ENCODE measurements at regions not wholly inside any gene's neighbourhood (a gene's known extent, or its start where the extent isn't known, plus 50 kb on each side); places are given as distances from the start of the nearest gene placed in this dataset.
A peak's percentile ranks its signal among the peaks of the same experiment; 100 is the strongest.

DNA sequence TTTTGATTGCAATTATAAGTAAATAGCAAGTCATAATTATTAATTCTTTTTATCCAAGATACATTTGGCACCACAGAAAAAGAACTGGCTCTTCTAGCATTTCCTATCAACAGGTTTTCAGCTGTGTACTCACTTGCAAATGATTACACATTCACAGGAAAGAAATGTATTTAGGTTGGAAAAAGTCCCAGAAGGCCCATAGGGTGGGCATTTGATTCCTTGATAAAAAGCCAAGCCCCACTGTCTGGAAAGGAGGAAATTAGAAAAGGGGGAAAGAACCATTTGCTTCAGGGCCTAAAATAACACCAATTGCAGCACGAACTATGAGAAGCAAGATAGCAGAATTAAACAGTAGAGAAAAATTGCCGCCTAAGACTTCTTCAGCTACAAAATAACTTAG lies 80.8 kb upstream of the COL1A2 start:
- Histone ChIP-seq H3K9ac (ENCODE audit: low read depth, low read length) (no peak overlapping the region), H3K9me1 (ENCODE audit: insufficient read depth, low read length) (no peaks in the 10 kb centered on the region), H2BK120ac (ENCODE audit: low read depth, low read length) (no peak overlapping the region; the same call in 1 of the 2 replicates), H4K91ac (ENCODE audit: insufficient read depth, low read depth, low read length) (no peak overlapping the region), H2AK5ac (ENCODE audit: low read depth, low read length) (no peak overlapping the region), H2AK9ac (replicated peaks; ENCODE audit: low read depth, low read length, poor library complexity) (no peak overlapping the region), H3K18ac (ENCODE audit: low read depth, low read length) (no peak overlapping the region), H4K8ac (ENCODE audit: low read depth in 2 of 2, low read length in 2 of 2) (no peak overlapping the region), H3K4me3 (ENCODE audit: insufficient read depth, low read depth, low read length) (no peak overlapping the region), H2BK15ac (ENCODE audit: low read depth, low read length) (no peak overlapping the region), H2AFZ (replicated peaks; ENCODE audit: low read length, poor library complexity) (no peak overlapping the region), H3K56ac (ENCODE audit: extremely low read depth, insufficient read depth, low read length) (no peak overlapping the region), H2BK5ac (ENCODE audit: low read depth, low read length, poor library complexity, severe bottlenecking) (peak overlapping the region; percentile 31), H3K36me3 (ENCODE audit: control insufficient read depth, insufficient read depth, low read length) (no peaks in the 10 kb centered on the region), H3K4me2 (ENCODE audit: low read depth, low read length) (no peak overlapping the region), H3K9me3 (ENCODE audit: control insufficient read depth, insufficient read depth, low read length) (no peaks in the 10 kb centered on the region), H3K4me1 (ENCODE audit: control insufficient read depth, insufficient read depth, low read length) (peaks cover 3% of the 10 kb centered on the region), H3K27ac (ENCODE audit: insufficient read depth, low read length) (no peak overlapping the region), H3K4ac (ENCODE audit: low read depth, low read length) (no peak overlapping the region), H2BK20ac (ENCODE audit: low read depth, low read length) (no peak overlapping the region), H3K79me1 (ENCODE audit: low read depth in 1 of 2, low read length in 2 of 2) (no peaks in the 10 kb centered on the region), H3K14ac (replicated peaks; ENCODE audit: low read depth, low read length) (no peak overlapping the region), H3K23ac (ENCODE audit: low read depth, low read length) (no peak overlapping the region), H4K20me1 (ENCODE audit: insufficient read depth, low read length) (no peaks in the 10 kb centered on the region), H3K27me3 (ENCODE audit: control insufficient read depth, insufficient read depth, low read length) (no peaks in the 10 kb centered on the region), H4K5ac (ENCODE audit: low read depth, low read length) (no peak overlapping the region)
- in situ Hi-C loops (cut with MboI; ENCODE audit: low sequenced_read_pairs) (no loop called here), intact Hi-C loops (cut with micrococcal nuclease) (loop anchor here (2.0 kb wide), 1 partner anchor 17 kb away; no protein-coding TSS in a partner anchor), dilution Hi-C loops (cut with HindIII; ENCODE audit: low sequenced_read_pairs, unreplicated experiment) (no loop called here)
- ChIA-PET POLR2A (ENCODE audit: unreplicated experiment) (interaction anchor here (1.6 kb wide), 1 partner anchor 81 kb away, joined by 5 read pairs; the partner anchor contains the start of gene COL1A2), CTCF (no interaction called here)
- no CpG with 5 or more reads among the region's 2 CpGs for WGBS, 2 experiments (ENCODE audit: extremely low coverage in 2 of 2, insufficient read length in 1 of 2)
- DNase-seq: peak; percentile 55
- ATAC-seq (ENCODE audit: low read depth): peak; percentile 24; the same call in 1 of the 2 replicates
- no peak for TF ChIP-seq CEBPB (IDR thresholded peaks at IDR 0.05; ENCODE audit: low read depth, low read length)
- no TSS peak for BruUV-seq (replicated peaks)

Data from IMR-90 (cell line).